GM12873 (cell line): ENCODE measurements at regions not wholly inside any gene's neighbourhood (a gene's known extent, or its start where the extent isn't known, plus 50 kb on each side); places are given as distances from the start of the nearest gene placed in this dataset.

ENCODE experiments used
- TF ChIP-seq, protein P1 (sequence below): IDR thresholded peaks from 2 replicates; pipeline ENCODE4 v1.5.1; 2012; ENCODE audit warnings: low read depth, mild to moderate bottlenecking, moderate library complexity, low read length, control low read depth; ENCODE audit not compliant: insufficient read depth; ENCODE audit errors: missing control alignments

DNA sequence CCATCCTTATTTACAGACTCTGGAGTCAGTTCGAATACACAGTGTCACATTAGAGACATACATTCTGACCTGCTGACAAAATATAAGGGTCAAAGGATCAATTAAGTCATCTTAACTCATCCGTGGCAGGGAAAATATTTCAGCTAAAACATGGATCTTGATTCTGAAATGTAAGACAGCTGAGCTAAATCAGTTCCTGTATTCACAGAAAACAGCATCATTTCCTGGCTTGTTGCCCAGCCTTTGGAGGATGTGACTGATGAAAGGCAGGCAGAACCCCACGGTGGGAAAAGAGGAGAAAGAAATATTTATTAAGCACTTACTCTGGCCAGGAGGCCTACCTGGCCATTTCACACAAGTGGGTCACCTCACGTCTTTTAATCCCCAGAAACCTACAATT is 101.9 kb downstream of the GAS2L3 start:
- TF ChIP-seq, protein P1, sequence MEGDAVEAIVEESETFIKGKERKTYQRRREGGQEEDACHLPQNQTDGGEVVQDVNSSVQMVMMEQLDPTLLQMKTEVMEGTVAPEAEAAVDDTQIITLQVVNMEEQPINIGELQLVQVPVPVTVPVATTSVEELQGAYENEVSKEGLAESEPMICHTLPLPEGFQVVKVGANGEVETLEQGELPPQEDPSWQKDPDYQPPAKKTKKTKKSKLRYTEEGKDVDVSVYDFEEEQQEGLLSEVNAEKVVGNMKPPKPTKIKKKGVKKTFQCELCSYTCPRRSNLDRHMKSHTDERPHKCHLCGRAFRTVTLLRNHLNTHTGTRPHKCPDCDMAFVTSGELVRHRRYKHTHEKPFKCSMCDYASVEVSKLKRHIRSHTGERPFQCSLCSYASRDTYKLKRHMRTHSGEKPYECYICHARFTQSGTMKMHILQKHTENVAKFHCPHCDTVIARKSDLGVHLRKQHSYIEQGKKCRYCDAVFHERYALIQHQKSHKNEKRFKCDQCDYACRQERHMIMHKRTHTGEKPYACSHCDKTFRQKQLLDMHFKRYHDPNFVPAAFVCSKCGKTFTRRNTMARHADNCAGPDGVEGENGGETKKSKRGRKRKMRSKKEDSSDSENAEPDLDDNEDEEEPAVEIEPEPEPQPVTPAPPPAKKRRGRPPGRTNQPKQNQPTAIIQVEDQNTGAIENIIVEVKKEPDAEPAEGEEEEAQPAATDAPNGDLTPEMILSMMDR, result no peak

DNA sequence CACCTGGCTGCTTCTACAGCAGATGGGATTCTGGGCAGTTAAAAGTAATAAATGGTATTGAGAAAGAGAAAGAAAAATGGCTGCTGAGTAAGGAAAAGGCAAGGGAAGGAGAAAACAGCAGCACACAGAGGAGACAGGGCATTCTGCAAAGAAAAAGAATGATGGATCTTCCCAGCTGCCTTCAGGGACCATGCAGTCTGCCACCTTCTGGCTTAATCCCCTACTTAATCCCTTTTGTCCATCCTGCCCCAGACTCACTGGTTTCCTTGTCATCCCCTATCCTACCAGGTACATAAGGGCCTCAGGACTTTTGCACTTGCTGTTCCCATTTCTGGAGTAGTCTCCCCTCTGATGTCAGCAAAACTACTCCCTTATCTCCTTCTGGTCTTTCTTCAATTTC is 107.6 kb downstream of the GAS2L3 start:
- TF ChIP-seq, protein P1, result no peak

DNA sequence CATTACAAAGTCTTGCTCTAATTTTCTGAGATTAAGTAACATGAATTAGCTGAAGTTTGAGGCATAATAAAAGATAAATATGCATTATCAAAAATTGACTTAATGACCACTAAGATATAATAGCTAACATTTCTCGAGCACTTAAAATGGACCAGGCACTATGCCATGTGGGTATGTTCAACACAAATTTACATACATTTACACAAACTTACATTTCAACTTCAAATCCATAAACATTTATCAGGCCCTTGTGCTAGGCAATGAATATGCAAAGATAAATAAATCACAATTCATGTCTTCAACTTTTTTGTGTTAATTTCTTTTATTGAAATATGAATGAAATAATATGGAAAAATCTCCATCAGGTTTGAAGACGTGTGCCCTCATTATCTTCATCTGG is 108.7 kb downstream of the GAS2L3 start:
- TF ChIP-seq, protein P1, result no peak

DNA sequence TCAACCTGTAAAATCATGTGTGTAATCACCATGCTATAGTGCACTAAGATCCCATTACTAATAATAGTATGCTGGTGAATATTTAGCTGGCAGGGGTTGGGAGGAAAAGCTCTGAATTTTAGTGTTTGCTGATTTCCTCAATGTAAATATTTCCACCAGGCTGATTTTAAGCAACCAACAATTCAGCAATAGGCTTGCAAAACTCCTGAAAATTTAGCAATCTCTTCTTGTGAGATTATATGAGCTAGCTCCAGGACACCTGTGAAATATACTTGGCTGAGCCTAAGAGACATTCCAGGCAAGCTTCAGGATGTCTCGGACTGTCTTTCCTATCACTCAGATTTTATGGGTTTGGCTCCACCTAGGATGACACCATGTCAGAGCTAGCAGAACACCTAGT is 106.9 kb upstream of the ANO4 start:
- TF ChIP-seq, protein P1, result no peak

DNA sequence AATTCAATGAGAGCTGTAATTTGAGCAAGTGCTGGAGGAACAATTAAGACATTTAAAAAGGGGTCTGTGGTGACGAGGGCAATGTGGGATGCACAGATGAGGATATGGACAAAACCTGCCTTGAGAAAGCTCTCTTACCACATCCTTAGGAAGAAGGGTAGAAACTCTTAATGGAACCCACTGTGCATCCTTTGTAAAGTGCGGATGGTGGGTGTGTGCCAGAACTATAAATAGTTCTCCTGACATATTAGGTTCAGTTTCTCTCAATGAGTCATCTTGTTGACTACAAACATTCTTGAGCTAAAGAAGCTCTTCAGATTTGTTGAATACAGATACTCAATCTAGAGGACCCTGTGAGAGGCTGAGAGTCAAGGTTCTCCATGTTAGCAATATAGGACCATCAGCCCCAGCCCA is 106.1 kb upstream of the ANO4 start:
- TF ChIP-seq, protein P1, result no peak

DNA sequence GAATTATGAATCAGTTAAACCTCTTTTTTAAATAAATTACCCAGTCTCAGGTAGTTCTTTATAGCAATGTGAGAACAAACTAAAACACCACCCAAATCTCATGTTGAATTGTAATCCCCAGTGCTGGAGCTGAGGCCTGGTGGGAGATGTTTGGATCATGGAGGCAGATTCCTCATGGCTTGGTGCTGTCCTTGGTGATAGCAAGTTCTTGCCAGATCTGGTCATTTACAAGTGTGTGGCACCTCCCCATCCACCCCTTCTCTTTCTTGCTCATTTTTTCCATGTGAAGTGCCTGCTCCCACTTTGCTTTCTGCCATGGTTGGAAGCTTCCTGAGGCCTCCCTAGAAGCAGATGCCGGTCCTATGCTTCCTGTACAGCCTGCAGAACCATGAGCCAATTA is 102.1 kb upstream of the ANO4 start:
- TF ChIP-seq, protein P1, result no peak

DNA sequence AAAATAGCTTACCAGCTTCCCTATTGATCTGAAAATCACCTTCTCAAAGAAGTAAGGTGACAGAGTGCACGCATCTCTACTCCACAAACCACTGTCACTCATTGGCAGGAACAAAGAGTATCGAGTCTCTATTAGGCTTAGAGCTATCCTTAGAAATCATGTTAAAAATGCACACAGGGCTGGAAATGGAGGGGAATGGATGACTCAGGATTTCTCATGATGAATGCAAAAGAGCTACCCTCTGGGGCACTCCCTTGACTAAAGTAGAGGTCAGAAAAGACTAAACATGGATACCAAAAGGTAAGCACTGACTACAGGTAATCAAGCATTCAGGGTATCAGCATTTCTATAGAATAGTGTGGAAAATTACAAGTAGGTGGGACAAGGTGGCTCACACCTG is 96.1 kb upstream of the ANO4 start:
- TF ChIP-seq, protein P1, result no peak
